SK-N-MC (cell line): ENCODE measurements at regions not wholly inside any gene's neighbourhood (a gene's known extent, or its start where the extent isn't known, plus 50 kb on each side); places are given as distances from the start of the nearest gene placed in this dataset.

Source experiments
- EZH2 ChIP-seq: fragments of 200-600 bp; sonication (generic); IDR thresholded peaks from one replicate; pipeline ENCODE4 v1.6.1; 2017; ENCODE audit warnings: antibody characterized with exemption
- FOXP2 ChIP-seq: optimal IDR thresholded peaks from 2 replicates; pipeline ENCODE3; 2011; ENCODE audit warnings: mild to moderate bottlenecking, moderate library complexity; ENCODE audit not compliant: insufficient read depth; ENCODE audit errors: extremely low read length, control extremely low read depth
- POLR2AphosphoS5 ChIP-seq: IDR thresholded peaks from 2 replicates; pipeline ENCODE4 v1.6.1; 2012; ENCODE audit warnings: mild to moderate bottlenecking, low read depth, low read length, borderline replicate concordance

DNA sequence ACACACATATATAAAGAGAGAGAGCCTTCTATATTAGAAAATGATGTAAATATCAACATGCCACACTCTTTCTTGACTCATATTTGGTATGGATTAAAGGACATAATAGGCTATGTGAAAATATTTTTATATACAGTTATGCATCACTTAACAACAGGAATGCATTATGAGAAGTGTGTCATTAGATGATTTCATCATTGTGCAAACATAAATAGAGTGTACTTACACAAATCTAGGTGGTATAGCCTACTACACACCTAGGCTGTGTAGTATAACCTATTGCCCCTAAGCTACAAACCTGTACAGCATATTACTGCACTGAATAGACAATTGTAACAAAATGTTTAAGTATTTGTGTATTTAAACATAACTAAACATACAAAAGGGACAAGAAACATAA, 354.8 kb upstream of the CNTNAP5 start:
- TF ChIP-seq POLR2AphosphoS5 (no peak), EZH2 (no peak), FOXP2 (no peak)
